ENCODE measurements at regions not wholly inside any gene's neighbourhood (a gene's known extent, or its start where the extent isn't known, plus 50 kb on each side); places are given as distances from the start of the nearest gene placed in this dataset.

GRCh38 chr13:74256969-74257368, 122.8 kb upstream of the KLF12 start:
- H4K20me1 ChIP-seq (ENCODE audit: control insufficient read depth, insufficient read depth), result no peaks in the 10 kb centered on the region
- ChIA-PET POLR2A (no interaction called here), RAD21 (ENCODE audit: unreplicated experiment) (no interaction called here), SMC1A (ENCODE audit: uncharacterized antibody, unreplicated experiment) (interaction anchor here (0.8 kb wide), 1 partner anchor 10 kb away, joined by 3 read pairs; no protein-coding TSS in a partner anchor), CTCF (no interaction called here)
- no peak for TF ChIP-seq BRCA1 (IDR thresholded peaks at IDR 0.05; ENCODE audit: low read depth, low read length)
- TF ChIP-seq CEBPB (IDR thresholded peaks at IDR 0.05; ENCODE audit: borderline replicate concordance in 1 of 2, low read depth in 2 of 2, low read length in 2 of 2), result no peak
- TF ChIP-seq NRF1 (conservative IDR thresholded peaks at IDR 0.05; ENCODE audit: low read depth, low read length), result no peak
- no peak for TF ChIP-seq CREM (IDR thresholded peaks at IDR 0.05; ENCODE audit: low read depth)
- no peak for TF ChIP-seq SMAD5 (IDR thresholded peaks at IDR 0.05; ENCODE audit: low read depth)
- no peak for TF ChIP-seq RFX5 (IDR thresholded peaks at IDR 0.05; ENCODE audit: low read depth, low read length)
- no peak for TF ChIP-seq NFYB (IDR thresholded peaks at IDR 0.05; ENCODE audit: insufficient read depth, low read depth, low read length)
- intact Hi-C loops (cut with micrococcal nuclease; ENCODE audit: unreplicated experiment) (no loop called here), in situ Hi-C loops (cut with MboI) (no loop called here)
- no peaks in the 10 kb centered on the region for H3K27me3 ChIP-seq (replicated peaks in 1 of 2; ENCODE audit: control insufficient read depth in 2 of 2, insufficient read depth in 2 of 2, low read length in 1 of 2)
- no peak overlapping the region for H3K4me3 ChIP-seq
- no peak overlapping the region for H2AFZ ChIP-seq (ENCODE audit: control insufficient read depth, low read depth, low read length)
- BruUV-seq (replicated peaks), result no TSS peak
- no peaks in the 10 kb centered on the region for H3K4me1 ChIP-seq (ENCODE audit: control insufficient read depth, insufficient read depth, low read length)
- DNase-seq (ENCODE audit: low read depth, low spot score) (no peak), ATAC-seq (no peak), FAIRE-seq (no peak)
- no peaks in the 10 kb centered on the region; the same call in 2 of the 3 replicates for H3K9me3 ChIP-seq (replicated peaks; ENCODE audit: control insufficient read depth, insufficient read depth, low read length)
- no peaks in the 10 kb centered on the region for H3K36me3 ChIP-seq (ENCODE audit: control insufficient read depth in 2 of 2, insufficient read depth in 2 of 2, low read length in 1 of 2)
- H3K79me2 ChIP-seq (ENCODE audit: control insufficient read depth, insufficient read depth, low read length), result no peaks in the 10 kb centered on the region
- no peak overlapping the region for H3K27ac ChIP-seq (ENCODE audit: control insufficient read depth, insufficient read depth)
- H3K9ac ChIP-seq (ENCODE audit: control insufficient read depth, insufficient read depth, low read length), result no peak overlapping the region
- H3K4me2 ChIP-seq (ENCODE audit: control insufficient read depth, insufficient read depth), result no peak overlapping the region
- WGBS (ENCODE audit: insufficient coverage, insufficient replicate concordance, low lambda C conversion rate, missing lambda C conversion rate), result 46% methylated on average over 4 of the region's 4 CpGs

DNA sequence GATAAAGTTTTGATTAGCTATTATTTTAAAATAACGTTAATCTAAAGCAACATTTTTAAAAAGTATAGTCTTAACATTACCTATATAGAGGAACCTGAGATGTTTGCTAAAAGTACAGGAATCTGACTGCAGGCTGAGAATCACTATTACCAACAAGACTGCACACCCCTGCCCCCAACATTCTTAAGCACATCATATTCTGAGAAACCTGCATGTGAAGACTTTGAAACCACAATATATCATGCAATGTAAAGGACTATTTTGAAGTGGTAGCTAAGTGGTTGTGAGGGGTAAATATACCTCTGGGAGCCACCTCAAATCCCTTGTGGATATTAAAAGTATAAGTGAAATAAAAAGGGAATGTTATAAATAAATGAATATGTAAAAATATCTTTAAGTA, 119.0 kb upstream of the KLF12 start:
- ChIA-PET CTCF (interaction anchor here (0.6 kb wide), 1 partner anchor 205 kb away, joined by 3 read pairs; no protein-coding TSS in a partner anchor), RAD21 (ENCODE audit: unreplicated experiment) (no interaction called here), SMC1A (ENCODE audit: uncharacterized antibody, unreplicated experiment) (no interaction called here), POLR2A (no interaction called here)
- no peaks in the 10 kb centered on the region for H3K4me1 ChIP-seq (ENCODE audit: control insufficient read depth, insufficient read depth, low read length)
- DNase-seq (ENCODE audit: low read depth, low spot score) (no peak), ATAC-seq (no peak), FAIRE-seq (no peak)
- H3K36me3 ChIP-seq (ENCODE audit: control insufficient read depth in 2 of 2, insufficient read depth in 2 of 2, low read length in 1 of 2), result no peaks in the 10 kb centered on the region
- H3K4me2 ChIP-seq (ENCODE audit: control insufficient read depth, insufficient read depth), result no peak overlapping the region
- no peaks in the 10 kb centered on the region for H4K20me1 ChIP-seq (ENCODE audit: control insufficient read depth, insufficient read depth)
- no peaks in the 10 kb centered on the region for H3K79me2 ChIP-seq (ENCODE audit: control insufficient read depth, insufficient read depth, low read length)
- 0% methylated on average over 1 of the region's 1 CpG for WGBS (ENCODE audit: insufficient coverage, insufficient replicate concordance, low lambda C conversion rate, missing lambda C conversion rate)
- H2AFZ ChIP-seq (ENCODE audit: control insufficient read depth, low read depth, low read length), result no peak overlapping the region
- in situ Hi-C loops (cut with MboI), result no loop called here
- TF ChIP-seq RB1 (IDR thresholded peaks at IDR 0.05; ENCODE audit: borderline replicate concordance) (no peak), E2F4 (IDR thresholded peaks at IDR 0.05; ENCODE audit: low read depth, low read length) (no peak), MLLT1 (IDR thresholded peaks at IDR 0.05) (no peak), ETV6 (conservative IDR thresholded peaks at IDR 0.05 in 1 of 2, IDR thresholded peaks at IDR 0.05 in 1 of 2; ENCODE audit: borderline replicate concordance in 1 of 2, low read depth in 1 of 2) (no peak)
- TF ChIP-seq, protein P1, sequence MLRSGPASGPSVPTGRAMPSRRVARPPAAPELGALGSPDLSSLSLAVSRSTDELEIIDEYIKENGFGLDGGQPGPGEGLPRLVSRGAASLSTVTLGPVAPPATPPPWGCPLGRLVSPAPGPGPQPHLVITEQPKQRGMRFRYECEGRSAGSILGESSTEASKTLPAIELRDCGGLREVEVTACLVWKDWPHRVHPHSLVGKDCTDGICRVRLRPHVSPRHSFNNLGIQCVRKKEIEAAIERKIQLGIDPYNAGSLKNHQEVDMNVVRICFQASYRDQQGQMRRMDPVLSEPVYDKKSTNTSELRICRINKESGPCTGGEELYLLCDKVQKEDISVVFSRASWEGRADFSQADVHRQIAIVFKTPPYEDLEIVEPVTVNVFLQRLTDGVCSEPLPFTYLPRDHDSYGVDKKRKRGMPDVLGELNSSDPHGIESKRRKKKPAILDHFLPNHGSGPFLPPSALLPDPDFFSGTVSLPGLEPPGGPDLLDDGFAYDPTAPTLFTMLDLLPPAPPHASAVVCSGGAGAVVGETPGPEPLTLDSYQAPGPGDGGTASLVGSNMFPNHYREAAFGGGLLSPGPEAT (IDR thresholded peaks at IDR 0.05; ENCODE audit: low read depth), result no peak
- H3K27ac ChIP-seq (ENCODE audit: control insufficient read depth, insufficient read depth), result no peak overlapping the region
- no peaks in the 10 kb centered on the region for H3K27me3 ChIP-seq (replicated peaks in 1 of 2; ENCODE audit: control insufficient read depth in 2 of 2, insufficient read depth in 2 of 2, low read length in 1 of 2)
- no peaks in the 10 kb centered on the region for H3K9me3 ChIP-seq (replicated peaks; ENCODE audit: control insufficient read depth, insufficient read depth, low read length)
- intact Hi-C loops (cut with micrococcal nuclease; ENCODE audit: unreplicated experiment), result no loop called here
- H3K4me3 ChIP-seq, result no peak overlapping the region
- BruUV-seq (replicated peaks), result no TSS peak
- H3K9ac ChIP-seq (ENCODE audit: control insufficient read depth, insufficient read depth, low read length), result no peak overlapping the region
